DMS153 treated with DMSO at 0.1 percent for 48 hours (cell line): ENCODE measurements at regions not wholly inside any gene's neighbourhood (a gene's known extent, or its start where the extent isn't known, plus 50 kb on each side); places are given as distances from the start of the nearest gene placed in this dataset.

Source experiments
- DNase-seq: peaks from one replicate; lab custom pipeline; 2025; ENCODE audit not compliant: unreplicated experiment; lab: John Stamatoyannopoulos, UW

DNA sequence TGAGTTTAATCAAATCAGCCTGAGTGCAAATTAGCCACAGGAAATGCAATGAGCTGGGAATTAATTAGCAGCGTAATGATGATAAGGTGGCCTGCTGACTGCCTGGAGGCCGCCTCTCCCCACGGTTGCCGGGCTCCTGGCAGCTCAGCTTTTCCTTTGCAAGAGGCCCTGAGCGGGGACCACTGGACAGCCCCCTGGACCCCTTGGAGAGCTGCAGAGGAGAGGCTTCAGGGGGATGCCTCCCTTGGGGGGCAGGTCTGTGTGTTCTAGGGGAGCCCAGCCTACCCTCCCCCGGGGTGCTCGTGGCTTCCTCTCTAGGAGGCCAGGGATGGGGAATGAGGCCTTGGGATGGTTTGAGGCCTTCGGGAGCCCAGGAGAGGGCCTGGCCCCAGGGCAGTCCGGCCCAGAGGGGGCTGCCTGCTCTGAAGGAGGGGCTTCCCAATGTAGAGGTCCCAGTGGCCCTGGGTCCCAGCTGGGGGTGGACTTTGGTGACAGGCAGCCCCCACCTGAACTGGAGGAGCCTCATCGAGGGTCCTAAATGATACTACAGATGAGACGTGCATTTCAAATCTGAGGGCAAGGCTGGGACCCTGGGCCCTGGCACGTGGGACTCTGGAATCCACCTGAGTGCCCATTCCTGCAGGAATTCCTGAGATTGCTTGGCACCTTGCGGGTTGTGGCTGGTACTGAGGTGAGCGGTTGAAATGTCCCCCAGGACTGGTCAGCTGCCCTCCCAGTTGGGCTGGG lies 66.4 kb upstream of the BHLHE23 start:
- no peak for DNase-seq

DNA sequence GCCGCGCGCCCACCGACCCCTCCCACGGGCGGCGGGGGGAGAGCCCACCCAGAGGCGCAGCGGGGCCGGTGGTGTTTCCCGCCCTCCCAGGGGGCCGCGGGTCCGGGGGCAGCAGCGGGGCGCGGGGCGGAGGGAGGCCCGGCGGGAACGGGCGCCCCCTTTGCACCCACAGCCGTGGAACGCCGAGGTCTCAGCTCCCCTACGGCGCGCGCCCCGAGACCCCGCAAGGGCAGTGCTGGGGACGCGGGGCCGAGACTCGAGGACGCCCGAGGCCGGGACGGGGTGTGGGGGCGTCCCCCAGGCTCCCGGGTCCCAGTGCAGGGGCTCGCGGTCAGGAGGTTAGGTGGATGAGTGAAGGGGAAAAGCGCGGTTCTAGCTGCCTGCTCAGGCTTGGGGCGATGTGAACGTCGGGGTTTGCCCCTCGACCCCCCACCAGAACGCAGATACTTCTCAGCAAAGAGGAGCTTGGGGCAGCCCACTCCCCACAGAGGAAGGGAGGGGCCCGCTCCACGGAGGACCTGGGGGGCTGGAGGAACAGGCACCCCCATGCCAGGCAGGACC lies 65.5 kb upstream of the BHLHE23 start:
- no peak for DNase-seq

DNA sequence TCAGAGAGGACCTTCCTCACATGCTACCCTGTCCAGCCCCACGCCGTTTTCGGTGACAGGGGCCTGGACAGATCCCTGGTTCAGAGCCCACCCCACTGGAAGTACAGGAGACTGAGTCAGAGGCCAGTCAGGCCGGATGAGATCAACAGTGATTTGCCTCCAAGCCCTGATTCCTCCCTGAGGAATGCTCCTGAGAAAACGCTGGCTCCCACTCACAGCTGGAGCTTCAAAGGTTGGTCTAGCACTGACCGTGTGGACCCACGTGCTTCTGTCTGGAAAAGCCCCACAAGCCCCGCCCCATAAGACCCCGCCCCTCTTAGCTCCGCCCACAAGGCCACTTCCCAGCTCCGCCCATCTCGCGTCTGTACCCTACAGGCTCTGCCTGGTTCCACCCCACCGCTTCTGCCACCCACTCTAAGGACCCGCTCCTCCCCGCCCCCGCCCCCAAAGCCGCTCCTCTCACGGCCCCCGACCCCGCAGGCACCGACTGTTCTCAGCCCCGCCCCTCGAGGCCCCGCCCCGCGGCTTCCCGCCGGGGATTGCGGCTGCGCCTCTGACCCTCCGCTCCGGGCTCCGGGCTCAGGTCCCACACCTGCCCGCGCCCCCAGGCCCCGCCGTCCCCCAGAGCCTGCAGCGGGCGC lies 64.9 kb upstream of the BHLHE23 start:
- no peak for DNase-seq

DNA sequence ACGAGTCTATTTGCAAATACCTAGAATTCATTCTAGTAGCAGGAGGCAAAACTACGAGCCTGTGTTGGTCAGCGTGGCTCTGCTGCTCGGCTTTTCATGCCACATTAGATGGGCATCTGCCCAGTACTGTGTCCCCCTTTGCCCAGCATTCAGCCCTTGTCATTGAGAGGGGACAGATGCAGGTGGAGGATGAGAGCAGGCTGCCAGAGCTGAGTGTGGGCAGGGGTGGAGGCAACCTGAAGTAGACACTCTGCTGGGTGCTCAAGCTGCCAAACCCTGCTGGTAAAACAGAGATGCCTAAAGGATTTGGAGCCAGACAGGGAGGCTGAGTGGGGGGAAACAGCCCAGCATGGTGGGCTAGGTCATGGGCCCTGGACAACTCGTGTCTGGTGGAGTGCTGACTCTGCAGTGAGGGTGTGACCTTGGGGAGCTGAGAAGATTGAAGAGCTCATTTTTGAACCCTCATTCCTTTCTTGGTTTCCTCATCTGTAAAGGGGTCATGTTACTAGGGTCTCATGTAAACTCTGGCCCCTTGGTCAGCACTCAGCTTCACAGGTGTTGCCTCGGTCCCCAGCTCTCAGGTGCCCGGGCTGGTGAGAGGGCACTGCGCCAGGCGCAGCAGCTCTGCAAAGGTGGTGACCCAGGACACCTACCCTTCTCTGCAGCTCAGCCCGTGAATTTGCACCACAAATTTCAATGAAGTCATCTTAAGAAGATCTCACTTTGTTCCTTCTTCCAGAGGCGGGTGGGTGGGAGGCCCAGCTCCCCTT lies 64.2 kb upstream of the BHLHE23 start:
- DNase-seq, result no peak

DNA sequence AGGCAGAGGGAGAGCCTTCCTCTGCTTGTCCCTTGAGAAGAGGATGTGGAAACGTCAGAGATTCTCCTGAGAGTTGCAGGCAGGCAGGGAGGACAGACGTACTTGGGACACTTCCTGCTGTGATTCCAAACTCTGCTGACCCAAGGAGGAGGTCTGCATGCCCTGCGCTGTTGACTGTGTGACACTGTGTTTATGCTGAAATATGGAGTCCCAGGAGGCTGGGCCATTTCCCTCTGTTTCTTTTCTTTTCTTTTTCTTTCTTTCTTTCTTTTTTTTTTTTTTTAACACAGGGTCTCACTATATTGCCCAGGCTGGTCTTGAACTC lies 63.5 kb upstream of the BHLHE23 start:
- no peak for DNase-seq

DNA sequence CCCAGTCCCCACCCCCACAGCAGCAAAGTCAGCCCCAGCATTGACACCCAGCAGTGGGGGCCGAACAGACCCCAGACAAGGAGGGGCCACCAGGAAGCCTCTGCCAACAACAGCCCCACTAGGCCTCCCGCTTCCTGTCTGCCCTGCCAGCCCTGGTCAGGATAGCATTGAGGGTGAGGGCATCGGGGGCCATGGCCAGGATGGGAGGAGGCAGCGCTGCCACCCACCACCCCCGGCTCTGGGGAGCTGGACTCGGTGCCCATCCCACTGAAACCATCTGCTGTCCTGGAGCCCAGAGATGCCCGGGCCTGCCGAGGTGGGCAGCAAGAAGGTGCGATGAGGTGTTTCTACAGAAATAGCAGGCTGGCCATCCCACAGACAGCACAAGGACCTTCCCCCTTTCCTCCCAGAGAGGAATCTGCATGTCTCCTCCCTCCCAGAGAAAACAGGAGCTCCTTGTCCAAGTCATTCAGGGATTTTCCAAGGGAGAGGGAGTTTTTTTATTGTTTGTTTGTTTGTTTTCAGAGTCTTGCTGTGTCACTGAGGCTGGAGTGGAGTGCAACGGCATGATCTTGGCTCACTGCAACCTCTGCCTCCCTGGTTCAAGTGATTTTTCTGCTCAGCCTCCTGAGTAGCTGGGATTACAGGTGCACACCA lies 62.1 kb upstream of the BHLHE23 start:
- DNase-seq, result no peak

DNA sequence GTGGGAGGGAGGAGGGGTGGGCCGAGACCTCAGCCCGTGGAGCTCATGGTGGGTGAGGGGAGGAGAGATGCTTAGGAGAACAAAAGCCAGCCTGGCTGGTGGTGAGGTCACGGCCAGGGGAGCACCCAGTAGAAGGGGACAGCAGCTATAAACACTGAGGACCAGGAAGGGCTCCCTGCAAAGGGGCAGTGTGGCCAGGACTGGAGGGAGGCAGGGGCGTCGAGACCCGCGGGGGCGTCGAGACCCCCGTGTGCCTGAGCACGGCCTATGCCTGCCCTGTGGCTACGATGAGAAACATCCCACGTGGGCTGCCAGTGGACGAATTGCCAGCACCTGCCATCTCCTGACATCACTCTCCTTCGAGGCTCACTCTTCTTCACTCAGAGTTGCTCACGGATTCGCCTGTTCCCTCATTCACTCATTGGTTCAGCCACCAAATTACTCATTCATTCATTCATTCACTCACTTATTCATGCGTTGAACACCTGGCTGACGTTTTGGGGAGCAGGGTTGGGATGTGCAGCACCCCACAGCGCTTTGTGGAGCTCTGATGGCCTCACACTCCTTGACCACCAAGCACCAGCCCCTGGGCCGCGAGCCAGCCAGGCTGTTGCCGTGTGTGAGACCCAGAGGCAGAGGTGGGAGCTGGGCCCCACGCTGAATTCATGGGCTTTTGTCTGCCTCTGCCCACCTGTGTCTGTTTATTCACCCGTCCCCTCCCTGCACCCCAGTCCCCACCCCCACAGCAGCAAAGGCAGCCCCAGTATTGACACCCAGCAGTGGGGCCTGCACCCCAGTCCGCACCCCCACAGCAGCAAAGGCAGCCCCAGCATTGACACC lies 61.2 kb upstream of the BHLHE23 start:
- DNase-seq, result no peak

DNA sequence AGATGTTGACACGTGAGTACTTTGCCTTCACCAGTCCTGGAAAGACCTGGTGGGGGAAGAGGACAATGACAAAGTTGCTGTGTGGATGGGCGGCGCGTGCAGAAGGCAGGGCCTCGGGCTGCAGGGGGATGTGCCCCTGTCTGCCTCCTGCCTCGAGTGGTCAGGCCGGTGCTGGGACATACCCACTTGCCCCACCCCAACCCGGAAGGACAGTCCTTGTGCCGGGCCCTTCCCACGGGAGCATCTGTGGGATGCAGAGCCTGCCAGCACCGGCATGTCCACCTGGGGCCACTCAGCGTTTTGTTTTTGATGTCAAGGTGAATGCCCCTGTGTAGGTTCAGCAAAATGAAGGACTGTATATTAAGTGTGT lies 60.5 kb upstream of the BHLHE23 start:
- DNase-seq, result no peak

DNA sequence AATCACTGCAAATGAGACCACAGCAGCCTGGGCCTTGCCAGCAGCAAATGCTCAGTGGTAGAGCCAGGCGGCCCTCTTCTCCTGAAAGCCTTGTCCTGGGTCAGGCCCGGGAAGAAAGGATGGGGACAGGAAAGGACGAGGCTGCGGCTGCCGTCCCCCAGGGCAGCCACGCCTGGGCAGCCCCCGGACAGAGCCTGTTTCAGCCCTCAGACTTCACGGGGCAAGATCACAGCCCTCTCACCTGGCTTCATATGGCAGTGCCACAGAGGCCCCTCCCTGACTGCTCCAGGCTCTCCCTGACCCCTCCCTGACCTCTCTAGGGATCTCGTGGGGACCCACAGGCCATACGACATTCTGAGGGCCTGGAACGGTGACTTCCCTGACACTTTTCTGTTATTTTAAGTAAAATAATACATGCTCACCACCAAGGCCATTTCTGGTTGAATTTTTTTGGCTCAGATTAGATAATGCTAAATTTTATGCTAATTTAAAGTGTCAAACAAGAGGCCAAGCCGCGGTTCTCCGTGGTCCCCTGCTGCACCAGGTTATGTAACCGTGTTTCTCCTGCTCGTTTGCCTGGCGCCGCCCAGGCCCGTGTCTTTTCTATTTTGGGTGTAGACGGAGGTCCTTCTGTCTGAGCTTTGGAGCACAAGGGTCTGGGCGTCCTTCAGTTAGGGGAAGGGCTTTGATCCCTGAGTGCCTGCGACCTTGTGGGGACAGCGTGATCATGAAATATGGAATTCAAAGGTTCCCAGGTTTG lies 59.9 kb upstream of the BHLHE23 start:
- no peak for DNase-seq

DNA sequence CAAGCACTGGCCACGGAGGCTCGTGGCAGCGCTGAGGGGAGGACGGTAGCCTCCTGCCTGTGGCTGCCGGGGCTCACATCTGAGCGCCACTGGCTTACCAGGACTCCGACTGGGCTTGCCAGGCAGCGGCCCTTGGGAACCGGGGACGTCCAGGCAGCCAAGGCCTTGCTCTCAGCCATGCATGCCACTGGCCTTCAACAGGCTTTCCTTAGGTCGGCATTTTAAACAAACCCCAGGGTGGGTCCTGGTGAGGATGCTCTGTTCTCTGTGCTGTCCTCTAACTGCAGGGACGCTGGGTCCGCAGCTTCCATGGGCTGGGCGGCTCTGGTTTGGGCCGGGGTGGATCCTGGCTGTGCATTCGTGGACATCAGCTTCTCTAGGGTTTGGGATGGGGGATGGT lies 59.1 kb upstream of the BHLHE23 start:
- no peak for DNase-seq

DNA sequence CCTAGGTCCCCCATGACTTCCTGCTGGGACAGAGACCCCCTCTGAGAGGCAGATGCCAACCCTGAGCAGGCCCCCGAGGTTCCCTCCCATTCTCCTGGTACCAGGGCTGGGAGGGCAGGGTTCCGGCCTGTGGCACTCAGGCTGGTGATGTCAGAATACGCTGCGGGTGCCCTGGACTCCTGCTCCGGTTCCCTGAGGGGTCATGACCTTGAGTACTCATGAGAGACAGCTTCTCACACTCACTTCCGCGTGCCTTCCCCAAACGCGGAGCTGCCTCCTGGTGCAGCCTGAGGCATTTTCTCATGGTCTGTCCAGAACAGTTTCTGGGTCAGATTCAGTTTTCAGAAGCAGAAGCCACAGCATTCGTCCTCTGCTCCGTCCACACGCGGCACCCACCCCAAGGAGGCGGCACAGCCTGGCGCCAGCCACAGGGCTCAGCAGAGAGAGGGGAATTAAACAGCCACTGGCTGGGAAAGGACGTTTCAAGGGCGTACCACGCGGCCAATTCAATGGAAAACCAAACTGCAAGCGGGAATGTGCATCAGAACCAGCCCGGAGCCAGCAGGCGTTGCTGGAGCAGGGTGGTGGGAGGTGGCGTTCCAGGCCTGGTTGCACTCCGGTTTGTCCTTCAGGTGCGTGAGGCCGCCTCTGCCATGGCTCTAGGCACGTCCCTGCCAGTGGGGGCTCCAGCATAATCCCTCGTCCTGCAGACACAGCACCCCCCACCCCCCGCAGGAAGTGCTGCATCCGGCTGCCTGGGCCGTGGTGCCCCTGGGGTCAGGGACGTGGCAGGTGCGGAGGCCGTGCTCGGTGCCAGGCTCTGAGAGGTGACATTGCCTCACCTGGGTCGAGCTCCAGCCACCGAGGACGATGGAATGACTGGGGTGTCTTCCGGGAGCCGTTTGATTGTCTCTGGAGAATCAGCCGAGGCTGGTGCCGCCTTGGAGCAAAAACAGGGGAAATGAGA lies 58.3 kb upstream of the BHLHE23 start:
- no peak for DNase-seq

DNA sequence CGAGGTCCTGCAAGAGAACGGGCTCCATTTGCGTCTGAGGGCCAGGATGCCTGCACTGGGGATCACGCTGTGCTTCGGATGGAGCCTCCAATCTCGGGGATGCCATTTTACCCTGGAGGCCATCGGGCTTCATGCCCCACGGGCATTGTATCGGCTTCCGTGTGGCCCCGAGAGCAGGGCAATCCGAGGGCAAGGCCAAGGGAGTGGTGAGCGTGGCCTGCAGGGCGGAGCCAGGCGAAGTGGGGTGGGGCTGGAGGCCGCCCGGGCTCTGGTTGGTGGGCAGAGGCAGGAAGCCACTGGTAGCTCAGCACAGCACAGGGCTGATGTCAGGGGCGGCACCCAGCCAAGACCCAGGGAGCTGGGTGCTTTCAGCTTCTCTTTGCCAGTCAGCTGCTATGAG lies 57.5 kb upstream of the BHLHE23 start:
- DNase-seq, result no peak

DNA sequence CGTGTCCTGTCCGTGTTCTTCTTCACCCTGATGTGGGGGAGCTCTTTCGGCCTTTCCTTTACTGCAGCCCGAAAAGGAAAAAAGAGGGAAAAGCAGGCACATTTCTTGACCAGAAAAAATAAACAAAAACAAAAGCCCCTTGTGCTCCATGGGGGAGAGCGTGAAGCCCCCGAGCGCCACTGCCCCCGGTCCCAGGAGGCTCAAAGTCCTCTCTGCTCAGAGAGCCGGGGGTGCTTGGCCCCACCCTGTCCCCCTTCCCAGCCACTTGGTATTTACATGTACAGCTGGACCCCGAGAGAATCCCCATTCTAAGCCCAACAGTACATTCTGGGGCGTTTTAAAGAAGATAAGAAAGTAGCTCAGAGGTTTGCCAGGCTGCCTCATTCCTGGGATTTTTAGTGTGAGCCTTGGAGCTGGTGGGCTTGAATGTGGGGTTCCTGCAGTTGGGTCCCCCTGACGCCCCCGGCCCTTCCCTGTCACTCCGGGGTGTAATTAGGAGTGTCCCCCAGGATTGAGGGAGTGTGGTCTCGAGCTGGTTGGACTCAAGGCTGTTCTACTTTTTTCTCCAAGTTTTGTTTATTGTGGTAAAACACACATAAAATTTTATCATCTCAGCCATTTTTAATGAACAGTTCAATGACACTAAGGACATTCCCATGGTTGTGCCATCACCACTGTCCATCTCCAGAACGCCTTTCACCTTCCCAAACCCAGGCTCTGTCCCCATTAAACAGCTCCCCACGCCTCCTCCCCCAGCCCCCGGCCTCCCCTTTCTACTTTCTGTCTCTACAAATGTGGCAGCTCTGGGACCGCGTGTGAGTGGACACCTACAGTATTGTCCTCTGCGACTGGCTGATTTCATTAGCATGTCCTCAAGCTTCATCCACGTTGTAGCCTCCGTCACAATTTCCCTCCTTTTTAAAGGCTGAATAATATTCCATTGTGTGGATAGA lies 55.7 kb upstream of the BHLHE23 start:
- DNase-seq, result no peak

DNA sequence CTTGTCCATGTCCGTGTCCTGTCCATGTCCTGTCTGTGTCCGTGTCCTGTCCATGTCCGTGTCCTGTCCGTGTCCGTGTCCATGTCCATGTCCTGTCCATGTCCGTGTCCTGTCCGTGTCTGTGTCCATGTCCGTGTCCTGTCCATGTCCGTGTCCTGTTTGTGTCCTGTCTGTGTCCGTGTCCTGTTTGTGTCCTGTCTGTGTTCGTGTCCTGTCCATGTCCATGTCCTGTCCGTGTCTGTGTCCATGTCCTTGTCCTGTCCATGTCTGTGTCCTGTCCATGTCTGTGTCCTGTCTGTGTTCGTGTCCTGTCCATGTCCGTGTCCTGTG lies 55.0 kb upstream of the BHLHE23 start:
- no peak for DNase-seq

DNA sequence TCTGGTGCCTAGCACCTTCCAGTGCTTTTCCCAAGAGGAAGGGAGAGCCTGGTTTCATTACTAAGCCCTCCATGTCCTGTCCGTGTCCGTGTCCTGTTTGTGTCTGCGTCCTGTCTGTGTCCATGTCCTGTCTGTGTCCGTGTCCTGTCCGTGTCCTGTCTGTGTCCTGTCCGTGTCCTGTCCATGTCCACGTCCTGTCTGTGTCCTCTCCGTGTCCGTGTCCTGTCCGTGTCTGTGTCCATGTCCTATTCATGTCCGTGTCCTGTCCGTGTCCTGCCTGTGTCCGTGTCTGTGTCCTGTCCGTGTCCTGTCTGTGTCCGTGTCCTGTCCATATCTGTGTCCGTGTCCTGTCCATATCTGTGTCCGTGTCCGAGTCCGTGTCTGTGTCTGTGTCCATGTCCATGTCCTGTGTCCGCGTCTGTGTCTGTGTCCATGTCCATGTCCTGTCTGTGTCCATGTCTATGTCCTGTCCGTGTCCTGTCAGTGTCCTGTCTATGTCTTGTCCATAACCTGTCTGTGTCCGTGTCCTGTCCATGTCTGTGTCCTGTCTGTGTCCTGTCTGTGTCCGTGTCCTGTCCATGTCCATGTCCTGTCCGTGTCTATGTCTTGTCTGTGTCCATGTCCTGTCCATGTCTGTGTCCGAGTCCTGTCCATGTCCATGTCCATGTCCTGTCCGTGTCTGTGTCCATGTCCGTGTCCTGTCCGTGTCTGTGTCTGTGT lies 54.4 kb upstream of the BHLHE23 start:
- no peak for DNase-seq

DNA sequence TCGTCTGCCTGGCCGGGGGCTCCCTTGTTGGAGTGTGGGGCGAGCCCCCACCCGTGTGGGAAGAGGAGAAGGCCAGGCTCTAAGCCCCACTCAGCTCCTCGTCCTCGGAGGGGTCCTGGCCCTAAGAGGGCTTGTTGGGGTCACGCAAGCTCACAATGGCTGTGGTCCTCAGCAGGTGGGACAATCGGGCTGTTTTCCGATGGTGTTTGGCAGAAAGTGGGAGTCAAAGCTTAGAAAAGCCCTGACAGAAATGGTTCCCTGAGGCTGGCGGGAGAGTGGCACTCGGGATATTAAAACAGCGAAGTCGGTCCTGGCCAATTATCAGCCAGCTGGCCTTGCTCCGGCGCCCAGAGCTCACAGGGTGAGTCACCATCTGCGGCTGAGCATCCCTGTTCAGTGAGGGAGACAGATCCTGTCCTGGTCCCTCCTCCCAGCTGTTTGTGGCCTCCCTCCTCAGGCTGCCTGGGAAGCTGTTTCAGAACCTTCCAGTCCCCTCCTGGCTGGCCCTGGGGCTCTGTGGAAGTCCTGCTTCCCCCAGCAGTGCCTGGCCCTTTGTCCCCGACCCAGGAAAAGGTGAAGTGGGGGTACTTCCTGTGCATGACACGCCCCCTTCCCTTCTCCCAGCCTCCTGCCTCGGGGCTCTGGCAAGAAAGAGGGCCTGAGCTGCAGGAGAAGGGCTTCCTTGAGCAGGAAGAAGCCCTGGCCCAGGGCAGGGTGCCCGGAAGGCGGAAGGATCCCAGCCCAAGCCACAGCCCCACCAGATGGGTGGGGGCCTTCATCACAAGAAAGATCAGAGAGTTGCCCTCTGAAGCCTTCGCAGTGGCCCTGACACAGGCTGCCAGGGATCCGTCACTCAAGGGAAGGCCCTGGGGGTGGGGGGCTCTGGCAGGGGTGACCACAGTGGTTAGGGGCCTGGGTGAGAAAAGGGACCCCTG lies 53.6 kb upstream of the BHLHE23 start:
- DNase-seq, result no peak
